Keratinocyte (primary cell): ENCODE measurements at regions not wholly inside any gene's neighbourhood (a gene's known extent, or its start where the extent isn't known, plus 50 kb on each side); places are given as distances from the start of the nearest gene placed in this dataset.

Experiments used
- DNase-seq: peaks from one replicate; pipeline ENCODE4 v3.0.0-alpha.2; 2011; ENCODE audit warnings: low read depth, missing footprints, low spot score
- FAIRE-seq: peaks from 2 replicates; lab custom pipeline; 2011; peaks lifted over from hg19 to GRCh38; lab: Jason Lieb, UNC
- H2AFZ ChIP-seq: 2 replicates; pipeline ENCODE4 v1.6.0; 2012; ENCODE audit warnings: low read length, control low read depth, inconsistent platforms; ENCODE audit not compliant: control insufficient read depth
- H3K27ac ChIP-seq: 2 replicates; pipeline ENCODE4 v1.5.1; 2011; ENCODE audit warnings: low read length; ENCODE audit not compliant: control insufficient read depth, insufficient read depth
- H3K27me3 ChIP-seq: 3 replicates; pipeline ENCODE4 v1.6.0; 2011; ENCODE audit warnings: low read length; ENCODE audit not compliant: control insufficient read depth, insufficient read depth; ENCODE audit errors: extremely low read depth
- H3K36me3 ChIP-seq, 2 experiments: 2 replicates in 1 of 2; 3 replicates in 1 of 2; pipeline ENCODE4 v1.5.1; 2011; ENCODE audit warnings: low read length in 2 of 2, mild to moderate bottlenecking in 1 of 2; ENCODE audit not compliant: control insufficient read depth in 2 of 2, insufficient read depth in 2 of 2; ENCODE audit errors: extremely low read depth in 1 of 2
- H3K4me1 ChIP-seq: 3 replicates; pipeline ENCODE4 v1.5.1; 2011; ENCODE audit warnings: low read length; ENCODE audit not compliant: control insufficient read depth, insufficient read depth; ENCODE audit errors: extremely low read depth
- H3K4me2 ChIP-seq: 3 replicates; pipeline ENCODE4 v1.6.0; 2011; ENCODE audit warnings: low read depth, low read length; ENCODE audit not compliant: control insufficient read depth, insufficient read depth; ENCODE audit errors: extremely low read depth
- H3K4me3 ChIP-seq, 3 experiments: fragments of 200-600 bp in 1 of 3; sonication (generic) in 1 of 3; 2 replicates in 2 of 3; 3 replicates in 1 of 3; pipeline ENCODE4 v1.5.1; 2011 to 2016; ENCODE audit warnings: low read length in 3 of 3, mild to moderate bottlenecking in 3 of 3, control low read depth in 2 of 3, inconsistent platforms in 1 of 3, low read depth in 1 of 3, mixed read lengths in 1 of 3, mixed run types in 1 of 3, moderate library complexity in 1 of 3; ENCODE audit not compliant: control insufficient read depth in 2 of 3, insufficient read depth in 2 of 3; ENCODE audit errors: extremely low read depth in 1 of 3
- H3K79me2 ChIP-seq: 2 replicates; pipeline ENCODE4 v1.6.0; 2012; ENCODE audit warnings: low read length; ENCODE audit not compliant: control insufficient read depth, insufficient read depth
- H3K9ac ChIP-seq: 3 replicates; pipeline ENCODE4 v1.6.0; 2011; ENCODE audit warnings: low read length; ENCODE audit not compliant: control insufficient read depth, insufficient read depth; ENCODE audit errors: extremely low read depth
- H3K9me1 ChIP-seq: 3 replicates; pipeline ENCODE4 v1.6.0; 2011; ENCODE audit warnings: low read length; ENCODE audit not compliant: control insufficient read depth, insufficient read depth; ENCODE audit errors: extremely low read depth
- H3K9me3 ChIP-seq: 2 replicates; pipeline ENCODE4 v1.5.1; 2012; ENCODE audit warnings: low read depth, low read length; ENCODE audit not compliant: control insufficient read depth
- H4K20me1 ChIP-seq: 3 replicates; pipeline ENCODE4 v1.6.0; 2011; ENCODE audit warnings: low read length; ENCODE audit not compliant: control insufficient read depth, insufficient read depth; ENCODE audit errors: extremely low read depth
- CTCF ChIP-seq, 3 experiments: IDR thresholded peaks in 1 of 3; conservative IDR thresholded peaks in 1 of 3; optimal IDR thresholded peaks in 1 of 3; 2 replicates in 2 of 3; 3 replicates in 1 of 3; pipeline versions ENCODE3 to v1.5.1; 2011; ENCODE audit warnings: low read length in 3 of 3, mild to moderate bottlenecking in 3 of 3, moderate library complexity in 2 of 3, control low read depth in 1 of 3, inconsistent platforms in 1 of 3; ENCODE audit not compliant: insufficient read depth in 2 of 3; ENCODE audit errors: extremely low read depth in 1 of 3
- EZH2 ChIP-seq: IDR thresholded peaks from one replicate; pipeline ENCODE4 v1.6.1; 2012; ENCODE audit warnings: inconsistent platforms, mild to moderate bottlenecking, low read length, moderate library complexity
- dilution Hi-C: fragments of 300-500 bp; cut with MboI; formaldehyde crosslinking; loops from one replicate; pipeline ENCODE4 v1.7.0; 2020; ENCODE audit warnings: low sequenced_read_pairs; ENCODE audit not compliant: extremely low pct_ligation_motif_present

- peaks cover 22% of the 10 kb centered on the region for H3K4me1 ChIP-seq
- no peaks in the 10 kb centered on the region for H3K9me3 ChIP-seq
- no peaks in the 10 kb centered on the region for H3K36me3 ChIP-seq
- no peak overlapping the region for H3K4me2 ChIP-seq
- no peaks in the 10 kb centered on the region for H4K20me1 ChIP-seq
- DNase-seq (no peak), FAIRE-seq (no peak)
- no peaks in the 10 kb centered on the region for H3K9me1 ChIP-seq
- no peaks in the 10 kb centered on the region for H3K79me2 ChIP-seq
- no peak overlapping the region for H2AFZ ChIP-seq
- H3K27me3 ChIP-seq: no peaks in the 10 kb centered on the region
- H3K27ac ChIP-seq: no peak overlapping the region
- dilution Hi-C loops: no loop called here
- no peak for TF ChIP-seq EZH2
- no peak for TF ChIP-seq CTCF (optimal IDR thresholded peaks at IDR 0.05 in 1 of 3, IDR thresholded peaks at IDR 0.05 in 1 of 3, conservative IDR thresholded peaks at IDR 0.05 in 1 of 3; ENCODE audit: extremely low read depth in 1 of 3, insufficient read depth in 2 of 3, low read length in 3 of 3)
- no peak overlapping the region for H3K9ac ChIP-seq
- no peak overlapping the region for H3K4me3 ChIP-seq
Measured at GRCh38 chr6:74075896-74076295, 379.9 kb downstream of the CD109 start.

- Histone ChIP-seq H3K79me2 (no peaks in the 10 kb centered on the region), H3K9me1 (no peaks in the 10 kb centered on the region), H3K4me2 (peak overlapping the region; percentile 46), H4K20me1 (no peaks in the 10 kb centered on the region), H3K9ac (no peak overlapping the region), H3K4me3 (no peak overlapping the region), H3K27me3 (no peaks in the 10 kb centered on the region), H2AFZ (peak overlapping the region; percentile 70), H3K4me1 (peaks cover 22% of the 10 kb centered on the region), H3K36me3 (no peaks in the 10 kb centered on the region), H3K9me3 (no peaks in the 10 kb centered on the region), H3K27ac (peak overlapping the region; percentile 7)
- dilution Hi-C loops: no loop called here
- peak; percentile 36 for FAIRE-seq
- TF ChIP-seq EZH2: no peak
- TF ChIP-seq CTCF (optimal IDR thresholded peaks at IDR 0.05 in 1 of 3, IDR thresholded peaks at IDR 0.05 in 1 of 3, conservative IDR thresholded peaks at IDR 0.05 in 1 of 3; ENCODE audit: extremely low read depth in 1 of 3, insufficient read depth in 2 of 3, low read length in 3 of 3): no peak
- no peak for DNase-seq
Measured at GRCh38 chr6:74075323-74075722, 379.3 kb downstream of the CD109 start.
